ENCODE measurements at regions not wholly inside any gene's neighbourhood (a gene's known extent, or its start where the extent isn't known, plus 50 kb on each side); places are given as distances from the start of the nearest gene placed in this dataset.

GRCh38 chr6:150813319-150813992, 52.0 kb upstream of the MTHFD1L start:
- Histone ChIP-seq H3K9ac (ENCODE audit: low read length) (no peak overlapping the region), H3K4me1 (ENCODE audit: control insufficient read depth, insufficient read depth, low read length) (no peaks in the 10 kb centered on the region), H3K27me3 (ENCODE audit: control insufficient read depth, insufficient read depth, low read length) (no peaks in the 10 kb centered on the region), H3K27ac (ENCODE audit: low read depth, low read length) (no peak overlapping the region), H3K36me3 (ENCODE audit: control insufficient read depth, insufficient read depth, low read length) (no peaks in the 10 kb centered on the region), H3K4me3 (ENCODE audit: low read length) (no peak overlapping the region)

GRCh38 chr6:150813993-150814359, 51.5 kb upstream of the MTHFD1L start:
- Histone ChIP-seq H3K4me1 (ENCODE audit: control insufficient read depth, insufficient read depth, low read length) (no peaks in the 10 kb centered on the region), H3K27ac (ENCODE audit: low read depth, low read length) (no peak overlapping the region), H3K27me3 (ENCODE audit: control insufficient read depth, insufficient read depth, low read length) (no peaks in the 10 kb centered on the region), H3K36me3 (ENCODE audit: control insufficient read depth, insufficient read depth, low read length) (no peaks in the 10 kb centered on the region), H3K9ac (ENCODE audit: low read length) (no peak overlapping the region), H3K4me3 (ENCODE audit: low read length) (no peak overlapping the region)
